ENCODE measurements at regions not wholly inside any gene's neighbourhood (a gene's known extent, or its start where the extent isn't known, plus 50 kb on each side); places are given as distances from the start of the nearest gene placed in this dataset.
"Not testable (repeated sequence)": the region's sequence is repeated elsewhere in the genome, so short reads cannot be mapped to it uniquely, and the experiment has no call there.

DNA sequence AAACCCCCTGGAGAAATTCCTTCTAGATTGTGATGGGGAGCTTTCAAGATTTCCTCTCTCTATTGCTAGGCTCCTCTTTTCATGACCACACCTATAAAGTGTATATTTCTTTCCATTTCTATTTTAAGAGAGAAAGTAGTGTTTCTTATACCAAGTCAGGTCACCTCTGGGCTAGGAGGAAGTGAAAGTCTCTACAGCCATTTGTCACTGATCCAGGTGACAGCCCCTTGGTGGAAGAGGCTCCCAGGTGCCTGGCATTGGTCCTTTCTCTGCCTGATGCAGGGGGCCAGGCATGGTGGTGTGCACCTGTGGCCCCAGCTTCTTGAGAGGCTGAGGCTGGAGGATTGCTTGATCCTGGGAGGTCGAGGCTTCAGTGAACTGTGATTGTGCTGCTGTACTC, 64.7 kb downstream of the DHCR7 start:
- no peak for DNase-seq (ENCODE audit: low read depth)

GRCh38 chr11:71381781-71382505, 66.2 kb downstream of the DHCR7 start:
- peak; percentile 9 for DNase-seq (ENCODE audit: low read depth)

DNA sequence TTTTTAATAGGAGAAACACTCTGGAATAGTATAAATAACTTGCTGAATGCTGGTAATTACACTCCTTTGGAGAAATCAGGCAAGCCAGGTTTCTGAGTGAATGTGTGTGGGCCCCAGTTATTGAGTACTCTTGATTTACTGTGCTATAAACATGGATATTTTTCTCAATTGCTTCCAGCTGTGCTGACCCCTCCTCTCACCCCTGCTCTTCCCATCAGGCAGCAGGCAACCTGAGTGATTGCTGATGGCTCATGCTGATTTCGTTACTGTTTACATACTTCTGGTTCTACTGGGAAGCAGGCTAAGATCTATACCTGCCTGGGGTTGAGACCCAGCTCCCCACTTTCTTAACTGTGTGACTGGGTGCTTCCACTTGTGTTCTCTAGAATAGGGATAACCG, 68.5 kb downstream of the DHCR7 start:
- no peak for DNase-seq (ENCODE audit: low read depth)

DNA sequence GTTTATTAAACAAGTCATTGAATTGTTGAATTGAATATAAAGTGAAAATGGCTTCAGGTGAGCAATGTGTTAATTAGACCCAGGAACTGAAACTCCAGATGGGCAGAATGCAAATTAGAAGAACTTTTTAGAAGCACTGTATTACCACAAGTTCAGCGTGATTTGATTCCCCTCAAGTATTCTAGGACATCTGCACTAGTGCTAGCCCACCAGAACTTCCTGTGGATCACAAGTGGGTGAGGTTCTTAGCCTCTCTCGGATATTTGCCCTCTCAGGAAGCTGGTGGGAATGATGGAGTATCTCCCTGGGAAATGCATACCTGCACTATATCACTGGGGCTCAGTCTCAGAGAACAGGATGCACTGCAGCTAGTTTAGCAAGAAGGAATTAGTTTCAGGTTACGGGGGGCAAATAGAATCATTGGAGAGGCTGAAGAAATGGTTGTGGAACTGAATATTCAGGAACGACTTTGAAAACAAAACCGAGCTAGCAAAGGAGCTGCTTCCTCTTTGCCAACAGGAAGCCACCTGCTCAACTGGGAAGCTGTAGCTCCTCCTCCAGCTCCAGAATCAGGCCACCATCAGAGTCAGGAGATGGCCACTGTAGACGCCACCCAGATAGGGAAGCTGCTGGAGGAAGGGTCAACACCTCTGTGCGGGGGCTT, 74.3 kb downstream of the DHCR7 start:
- DNase-seq (ENCODE audit: low read depth) = no peak

DNA sequence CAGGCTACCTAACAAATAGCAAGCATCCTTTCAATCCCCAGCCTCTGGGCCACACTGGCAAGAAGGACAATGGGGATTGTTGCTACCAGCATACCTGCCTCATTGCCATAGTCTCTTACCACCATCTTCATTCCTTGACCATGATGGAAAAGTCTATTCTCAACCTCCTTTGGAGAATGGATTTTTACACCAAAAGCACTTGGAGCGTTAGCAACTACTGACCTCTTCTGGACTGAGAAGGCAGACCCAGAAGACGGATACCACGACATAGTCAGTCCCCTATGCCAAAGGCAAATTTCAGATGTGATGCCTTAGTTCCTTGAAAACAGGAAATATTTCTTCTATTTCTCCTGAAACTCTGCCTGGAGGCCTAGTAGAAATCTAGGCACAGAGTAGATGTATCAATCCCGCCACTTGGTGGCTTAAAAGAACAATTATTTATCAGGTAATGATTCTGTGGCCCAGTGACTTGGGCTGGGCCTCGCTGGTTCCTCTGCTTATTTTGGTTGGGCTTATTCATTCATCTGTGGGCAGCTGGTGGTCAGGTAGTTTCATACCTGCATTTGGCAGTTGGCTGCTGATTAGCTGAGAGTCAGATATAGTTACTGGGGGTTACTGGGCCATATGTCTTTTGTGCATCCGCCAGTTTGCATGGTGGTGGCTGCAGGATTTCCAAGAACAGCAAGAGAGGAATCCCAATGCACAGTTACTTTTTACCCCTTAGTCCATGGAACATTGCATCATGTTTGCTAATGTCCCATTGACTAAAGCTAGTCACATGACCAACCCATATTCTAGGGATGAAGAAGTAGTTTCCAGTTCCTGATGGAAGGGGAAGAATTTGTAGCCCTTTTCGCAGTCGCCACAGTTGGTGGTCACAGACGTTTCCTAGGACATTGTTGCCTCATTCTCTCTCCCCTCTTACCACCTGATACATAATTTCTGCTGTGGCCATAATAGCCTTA, 75.2 kb downstream of the DHCR7 start:
- DNase-seq (ENCODE audit: low read depth) = peak; percentile 29

GRCh38 chr11:71371674-71372069, 76.5 kb downstream of the DHCR7 start:
- no peak for DNase-seq (ENCODE audit: low read depth)

DNA sequence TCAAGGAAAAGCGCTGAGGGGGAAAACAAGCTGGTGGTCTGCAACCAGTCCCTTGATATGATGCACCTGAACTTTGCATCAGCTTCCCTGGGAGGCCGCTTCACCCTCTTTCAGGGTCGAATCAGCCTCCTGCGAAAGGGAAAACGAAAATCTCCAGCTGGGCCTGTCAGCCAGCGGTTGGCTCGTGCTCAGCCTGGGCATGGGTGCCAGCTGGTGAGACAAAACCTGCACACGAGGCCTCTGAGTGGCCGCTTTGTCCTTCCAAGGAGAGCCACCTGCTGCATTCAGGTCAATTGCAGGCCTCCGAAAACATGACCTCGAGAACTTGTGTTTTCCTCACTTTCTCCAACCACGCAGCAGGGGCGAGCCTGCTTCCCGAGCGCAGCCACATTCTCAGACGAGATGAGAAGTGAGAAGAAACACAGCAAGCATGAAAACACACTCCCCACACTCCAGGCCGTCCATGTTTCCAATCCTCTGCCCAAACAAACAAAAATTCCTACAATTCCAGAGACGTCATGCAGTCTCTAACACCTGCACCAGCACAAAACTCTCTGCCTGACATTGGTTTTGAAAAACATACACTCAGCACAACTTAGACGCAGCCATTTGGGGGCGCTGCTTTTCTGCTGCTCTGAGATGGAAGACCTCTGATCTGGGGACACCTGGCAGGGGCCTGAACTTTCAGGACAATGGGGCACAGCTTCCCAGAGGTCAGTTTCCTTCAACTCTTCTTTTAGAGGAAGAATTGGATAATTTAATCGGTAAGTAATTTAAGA, 77.1 kb downstream of the DHCR7 start:
- no peak for DNase-seq (ENCODE audit: low read depth)

DNA sequence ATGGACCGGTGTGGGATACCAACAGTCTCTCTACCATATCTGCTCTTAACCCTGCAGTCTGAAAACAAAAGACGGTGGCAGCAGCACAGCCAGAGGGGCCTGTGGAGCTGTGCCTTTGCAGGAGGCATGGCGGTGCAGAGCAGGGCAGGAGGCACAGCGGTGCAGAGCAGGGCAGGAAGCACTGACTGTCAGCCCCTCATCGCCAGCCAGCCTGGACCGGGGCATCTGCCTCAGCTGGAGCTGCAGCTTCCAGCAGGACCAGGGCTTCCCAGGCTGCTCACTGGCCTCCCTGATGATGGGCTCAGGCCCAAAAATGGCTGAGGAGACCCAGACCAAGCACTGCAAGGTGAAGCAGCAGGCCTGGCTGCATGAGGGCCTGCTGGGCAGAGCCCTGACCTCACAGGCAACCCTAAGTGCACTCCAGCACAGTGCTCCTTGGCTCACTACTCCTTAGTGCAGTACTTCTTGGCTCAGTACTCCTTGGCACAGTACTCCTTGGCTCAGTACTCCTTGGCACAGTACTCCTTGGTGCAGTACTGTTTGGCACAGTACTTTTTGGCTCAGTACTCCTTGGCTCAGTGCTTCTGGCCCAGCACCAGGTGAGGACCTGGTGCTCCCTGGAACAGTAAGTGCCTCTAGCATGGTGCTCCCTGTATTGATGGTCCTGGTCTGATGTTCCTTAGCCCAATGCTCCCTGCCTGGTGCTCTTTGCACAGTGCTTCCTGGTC, 78.0 kb downstream of the DHCR7 start:
- DNase-seq (ENCODE audit: low read depth) = no peak

DNA sequence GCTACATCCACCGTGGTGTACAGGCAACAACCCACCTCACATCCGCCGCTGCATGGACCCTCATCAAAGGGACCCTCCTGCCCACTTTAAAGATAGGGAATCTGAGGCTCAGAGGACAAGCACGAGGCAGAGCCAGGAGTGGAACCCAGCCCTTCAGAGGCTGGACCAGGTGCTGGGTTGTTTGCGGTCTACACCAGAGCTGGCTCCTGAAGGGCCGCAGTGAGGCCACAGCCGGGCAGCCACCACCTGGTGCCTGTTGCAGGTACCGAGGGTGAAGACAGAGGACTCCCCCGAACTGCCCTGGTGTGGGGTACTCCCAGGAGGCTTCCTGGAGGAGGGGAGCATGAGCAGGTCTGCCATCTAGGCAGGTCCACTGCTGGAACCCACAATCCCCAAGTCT, 78.8 kb downstream of the DHCR7 start:
- no peak for DNase-seq (ENCODE audit: low read depth)

DNA sequence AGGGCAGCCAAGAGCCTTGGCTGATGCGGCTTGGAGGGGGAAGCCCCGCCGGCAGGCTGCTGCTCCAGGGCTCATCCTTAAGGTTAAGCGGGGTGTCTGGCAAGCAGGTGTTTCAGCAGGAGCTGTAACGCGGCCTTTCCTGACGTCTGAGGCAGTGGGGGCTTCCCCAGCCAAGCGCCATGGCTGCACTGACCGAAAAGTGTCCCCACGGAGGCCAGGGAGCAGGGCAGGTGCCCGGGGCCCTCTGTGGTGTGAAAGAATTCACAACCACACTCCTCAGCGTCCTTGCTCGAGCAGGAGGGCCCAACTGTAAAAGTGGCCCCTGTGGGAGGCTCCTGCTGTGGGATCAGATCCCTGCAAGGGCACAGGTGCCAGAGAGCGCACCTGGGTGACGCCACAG, 79.2 kb downstream of the DHCR7 start:
- DNase-seq (ENCODE audit: low read depth) = no peak

- DNase-seq (ENCODE audit: low read depth) = no peak
Measured at GRCh38 chr11:71367756-71368155, 80.4 kb downstream of the DHCR7 start.

DNA sequence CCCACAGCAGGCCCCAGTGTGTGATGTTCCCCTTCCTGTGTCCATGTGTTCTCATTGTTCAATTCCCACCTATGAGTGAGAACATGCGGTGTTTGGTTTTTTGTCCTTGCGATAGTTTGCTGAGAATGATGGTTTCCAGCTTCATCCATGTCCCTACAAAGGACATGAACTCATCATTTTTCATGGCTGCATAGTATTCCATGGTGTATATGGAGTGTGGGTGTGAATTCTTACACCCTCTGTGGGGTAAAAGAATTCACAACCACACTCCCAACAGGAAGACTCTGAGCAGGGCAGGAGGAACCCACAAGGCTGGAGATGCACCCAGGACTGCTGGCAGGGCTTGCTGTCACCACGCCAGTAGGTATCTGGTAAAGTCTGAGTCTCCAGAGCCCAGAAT, 80.9 kb downstream of the DHCR7 start:
- not testable (repeated sequence) for DNase-seq (ENCODE audit: low read depth)

- no peak for DNase-seq (ENCODE audit: low read depth)
Measured at GRCh38 chr11:71366076-71366475, 82.1 kb downstream of the DHCR7 start.

GRCh38 chr11:71365626-71366025, 82.6 kb downstream of the DHCR7 start:
- no peak for DNase-seq (ENCODE audit: low read depth)

GRCh38 chr11:71364806-71365205, 83.4 kb downstream of the DHCR7 start:
- DNase-seq (ENCODE audit: low read depth) = no peak

DNA sequence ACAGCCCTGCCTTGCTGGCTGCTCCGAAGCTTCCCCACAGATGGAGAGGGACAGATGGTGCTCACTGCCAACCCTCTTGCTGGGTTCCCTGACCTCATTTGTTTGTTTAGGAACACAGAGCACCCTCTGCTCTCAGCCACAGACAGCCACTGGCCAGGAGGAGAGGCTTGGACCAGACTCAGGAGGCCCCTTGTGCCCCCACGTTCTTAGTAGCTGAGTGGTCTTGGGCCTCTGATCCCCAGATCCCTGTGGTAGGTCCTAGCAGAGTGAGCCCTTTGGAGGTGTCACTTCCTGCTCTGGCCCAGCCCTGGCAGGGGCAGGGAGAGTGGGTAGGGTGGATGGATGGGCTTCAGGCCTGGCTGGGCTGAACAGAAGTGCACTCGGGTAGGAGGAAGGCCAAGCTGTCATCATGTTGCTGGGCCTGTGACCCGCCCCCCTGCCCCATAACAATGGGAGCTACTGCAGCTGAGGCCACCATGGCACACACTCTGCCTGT, 84.0 kb downstream of the DHCR7 start:
- no peak for DNase-seq (ENCODE audit: low read depth)

- DNase-seq (ENCODE audit: low read depth) = no peak
Measured at GRCh38 chr11:71363721-71364120, 84.5 kb downstream of the DHCR7 start.

- DNase-seq (ENCODE audit: low read depth) = no peak
Measured at GRCh38 chr11:71358963-71359567, 89.1 kb downstream of the DHCR7 start.

- no peak for DNase-seq (ENCODE audit: low read depth)
Measured at GRCh38 chr11:71358122-71358728, 90.0 kb downstream of the DHCR7 start.

DNA sequence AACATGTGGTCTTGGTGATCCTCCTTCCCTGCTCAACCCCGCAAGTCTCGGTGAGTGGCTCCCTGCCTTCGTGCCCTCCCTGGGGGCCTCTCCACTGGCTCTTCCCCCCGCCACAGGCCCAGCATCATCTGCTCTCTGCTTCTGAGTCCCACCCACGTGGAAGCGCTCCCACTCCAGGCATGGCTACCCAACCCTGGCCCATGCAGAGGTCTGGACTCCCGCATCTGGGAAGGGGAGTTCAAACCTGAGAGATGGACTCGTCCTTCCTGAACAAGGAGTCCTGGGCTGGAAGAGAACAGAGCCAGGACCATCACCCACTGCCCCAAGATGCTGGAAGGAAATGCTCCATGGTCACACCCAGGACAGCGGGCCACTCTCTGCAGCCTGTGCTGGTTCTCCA, 90.8 kb downstream of the DHCR7 start:
- no peak for DNase-seq (ENCODE audit: low read depth)
